ENCODE measurements at regions not wholly inside any gene's neighbourhood (a gene's known extent, or its start where the extent isn't known, plus 50 kb on each side); places are given as distances from the start of the nearest gene placed in this dataset.

- TF ChIP-seq POLR2A (IDR thresholded peaks at IDR 0.05): no peak
- TF ChIP-seq, protein P1, sequence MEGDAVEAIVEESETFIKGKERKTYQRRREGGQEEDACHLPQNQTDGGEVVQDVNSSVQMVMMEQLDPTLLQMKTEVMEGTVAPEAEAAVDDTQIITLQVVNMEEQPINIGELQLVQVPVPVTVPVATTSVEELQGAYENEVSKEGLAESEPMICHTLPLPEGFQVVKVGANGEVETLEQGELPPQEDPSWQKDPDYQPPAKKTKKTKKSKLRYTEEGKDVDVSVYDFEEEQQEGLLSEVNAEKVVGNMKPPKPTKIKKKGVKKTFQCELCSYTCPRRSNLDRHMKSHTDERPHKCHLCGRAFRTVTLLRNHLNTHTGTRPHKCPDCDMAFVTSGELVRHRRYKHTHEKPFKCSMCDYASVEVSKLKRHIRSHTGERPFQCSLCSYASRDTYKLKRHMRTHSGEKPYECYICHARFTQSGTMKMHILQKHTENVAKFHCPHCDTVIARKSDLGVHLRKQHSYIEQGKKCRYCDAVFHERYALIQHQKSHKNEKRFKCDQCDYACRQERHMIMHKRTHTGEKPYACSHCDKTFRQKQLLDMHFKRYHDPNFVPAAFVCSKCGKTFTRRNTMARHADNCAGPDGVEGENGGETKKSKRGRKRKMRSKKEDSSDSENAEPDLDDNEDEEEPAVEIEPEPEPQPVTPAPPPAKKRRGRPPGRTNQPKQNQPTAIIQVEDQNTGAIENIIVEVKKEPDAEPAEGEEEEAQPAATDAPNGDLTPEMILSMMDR (IDR thresholded peaks at IDR 0.05): no peak
Measured at GRCh38 chr3:95731753-95732152, 1082.6 kb upstream of the EPHA6 start.
